HUES48 (cell line): ENCODE measurements at regions not wholly inside any gene's neighbourhood (a gene's known extent, or its start where the extent isn't known, plus 50 kb on each side); places are given as distances from the start of the nearest gene placed in this dataset.

ENCODE experiments used
- H3K27ac ChIP-seq: one replicate; pipeline ENCODE4 v1.7.0; 2013; ENCODE audit warnings: low read depth, low read length, inconsistent platforms
- H3K27me3 ChIP-seq: 2 replicates; pipeline ENCODE4 v1.6.1; 2013; ENCODE audit warnings: mild to moderate bottlenecking, low read length; ENCODE audit not compliant: control insufficient read depth, insufficient read depth
- H3K36me3 ChIP-seq: 2 replicates; pipeline ENCODE4 v1.6.1; 2013; ENCODE audit warnings: low read length; ENCODE audit not compliant: control insufficient read depth, insufficient read depth
- H3K4me1 ChIP-seq: 2 replicates; pipeline ENCODE4 v1.6.1; 2013; ENCODE audit warnings: mild to moderate bottlenecking, low read length; ENCODE audit not compliant: control insufficient read depth, insufficient read depth
- H3K4me3 ChIP-seq: 2 replicates; pipeline ENCODE4 v1.5.1; 2013; ENCODE audit warnings: mild to moderate bottlenecking, low read depth, low read length
- H3K9ac ChIP-seq: 2 replicates; pipeline ENCODE4 v1.6.1; 2013; ENCODE audit warnings: mild to moderate bottlenecking, low read depth, low read length, moderate library complexity
- H3K9me3 ChIP-seq: 2 replicates; pipeline ENCODE4 v1.6.1; 2013; ENCODE audit warnings: low read length; ENCODE audit not compliant: control insufficient read depth, insufficient read depth

- H3K9ac ChIP-seq, result no peak overlapping the region
These were observed 224.3 kb downstream of the SPATA31D1 start for GRCh38 chr9:82212885-82213284.

GRCh38 chr9:82216435-82216834 is 227.9 kb downstream of the SPATA31D1 start:
- H3K27ac ChIP-seq, result no peak overlapping the region
- H3K9me3 ChIP-seq, result no peaks in the 10 kb centered on the region
- no peaks in the 10 kb centered on the region for H3K36me3 ChIP-seq
- no peak overlapping the region for H3K9ac ChIP-seq
- H3K27me3 ChIP-seq, result no peaks in the 10 kb centered on the region
- no peak overlapping the region for H3K4me3 ChIP-seq
- no peaks in the 10 kb centered on the region for H3K4me1 ChIP-seq

More at GRCh38 chr9:82212885-82213284, 224.3 kb downstream of the SPATA31D1 start:
- no peaks in the 10 kb centered on the region for H3K27me3 ChIP-seq
- H3K9me3 ChIP-seq, result no peaks in the 10 kb centered on the region
- H3K36me3 ChIP-seq, result no peaks in the 10 kb centered on the region
- no peak overlapping the region for H3K27ac ChIP-seq
- no peak overlapping the region for H3K4me3 ChIP-seq
- H3K4me1 ChIP-seq, result no peaks in the 10 kb centered on the region

DNA sequence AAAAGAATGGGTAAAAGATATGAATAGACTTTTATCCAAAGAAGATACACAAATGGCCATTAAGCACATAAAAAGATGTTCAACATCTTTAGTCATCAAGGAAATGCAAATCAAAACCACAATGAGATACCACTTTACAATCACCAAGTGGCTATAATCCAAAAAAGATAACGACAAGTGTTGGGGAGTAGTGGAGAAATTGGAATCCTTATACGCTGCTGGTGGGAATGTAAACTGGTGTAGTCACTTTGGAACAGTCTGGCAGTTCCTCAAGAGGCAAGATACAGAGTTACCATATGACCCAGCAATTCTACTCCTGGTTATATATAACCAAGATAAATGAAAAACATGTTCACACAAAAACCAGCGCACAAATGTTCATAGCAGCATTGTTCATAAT is 234.9 kb downstream of the SPATA31D1 start:
- no peak overlapping the region for H3K4me3 ChIP-seq
- no peaks in the 10 kb centered on the region for H3K9me3 ChIP-seq
- H3K27me3 ChIP-seq, result no peaks in the 10 kb centered on the region
- H3K36me3 ChIP-seq, result no peaks in the 10 kb centered on the region
- no peak overlapping the region for H3K27ac ChIP-seq
- H3K4me1 ChIP-seq, result no peaks in the 10 kb centered on the region
- no peak overlapping the region for H3K9ac ChIP-seq

DNA sequence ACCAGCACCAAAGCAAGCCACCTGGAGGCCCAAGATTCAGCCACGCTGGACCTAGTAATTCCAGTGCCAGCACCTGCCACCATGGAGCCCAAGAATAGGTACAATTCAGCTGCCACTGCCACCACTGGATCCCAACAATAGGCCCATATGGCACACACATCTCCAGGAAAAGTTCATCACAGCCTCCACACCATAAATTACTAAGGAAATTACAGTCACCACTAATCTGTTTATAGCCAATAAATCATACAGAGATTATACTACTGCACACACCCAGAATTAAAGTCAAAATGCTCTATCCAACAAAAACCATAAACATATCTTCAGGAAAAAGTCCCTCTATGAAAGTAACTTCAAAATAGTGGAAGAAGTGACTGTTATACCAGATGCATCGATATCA is 242.8 kb downstream of the SPATA31D1 start:
- H3K4me3 ChIP-seq, result no peak overlapping the region
- no peaks in the 10 kb centered on the region for H3K27me3 ChIP-seq
- no peaks in the 10 kb centered on the region for H3K36me3 ChIP-seq
- H3K27ac ChIP-seq, result no peak overlapping the region
- no peaks in the 10 kb centered on the region for H3K9me3 ChIP-seq
- H3K4me1 ChIP-seq, result peaks cover 16% of the 10 kb centered on the region; the same call in 1 of the 2 replicates
- no peak overlapping the region for H3K9ac ChIP-seq

DNA sequence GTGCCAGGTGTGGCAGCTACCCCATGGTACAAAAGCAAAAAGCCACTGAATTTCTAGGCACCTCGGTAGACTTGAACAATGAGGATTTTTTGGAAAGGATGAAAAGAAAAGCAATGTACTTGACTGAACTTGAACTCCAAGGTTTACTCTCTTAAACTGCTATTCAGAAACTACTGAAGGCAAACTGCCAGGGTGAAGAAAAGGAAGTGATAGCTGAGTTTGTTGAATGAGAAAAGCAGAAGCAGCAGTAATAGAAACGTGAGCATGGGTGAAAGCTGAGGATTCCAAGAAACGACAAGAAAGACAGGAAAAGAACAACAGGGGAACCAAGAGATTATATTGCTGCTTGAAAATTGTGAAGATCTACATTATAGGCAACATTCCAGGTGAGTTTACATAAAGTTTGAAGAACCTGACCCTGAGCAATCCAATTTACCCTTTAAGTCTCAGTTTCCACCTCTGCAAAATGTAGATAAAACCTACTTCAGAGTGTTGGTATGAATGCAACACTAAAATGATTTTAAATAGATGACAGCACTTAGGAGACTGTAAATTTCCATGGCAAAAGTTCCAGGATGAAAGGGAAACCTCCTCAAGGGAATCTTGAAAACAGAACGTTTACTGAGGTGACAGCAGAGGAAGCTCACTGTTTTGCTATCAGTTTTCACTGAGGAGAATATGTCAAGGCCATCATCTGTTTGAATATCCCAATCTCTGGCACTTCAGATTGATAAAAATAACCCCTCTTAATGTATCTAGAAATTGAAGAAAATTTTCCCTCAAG is 245.8 kb downstream of the SPATA31D1 start:
- H3K4me1 ChIP-seq, result peaks cover 16% of the 10 kb centered on the region; the same call in 1 of the 2 replicates
- H3K27ac ChIP-seq, result no peak overlapping the region
- no peak overlapping the region for H3K4me3 ChIP-seq
- no peaks in the 10 kb centered on the region for H3K36me3 ChIP-seq
- no peaks in the 10 kb centered on the region for H3K27me3 ChIP-seq
- H3K9me3 ChIP-seq, result no peaks in the 10 kb centered on the region
- no peak overlapping the region for H3K9ac ChIP-seq

DNA sequence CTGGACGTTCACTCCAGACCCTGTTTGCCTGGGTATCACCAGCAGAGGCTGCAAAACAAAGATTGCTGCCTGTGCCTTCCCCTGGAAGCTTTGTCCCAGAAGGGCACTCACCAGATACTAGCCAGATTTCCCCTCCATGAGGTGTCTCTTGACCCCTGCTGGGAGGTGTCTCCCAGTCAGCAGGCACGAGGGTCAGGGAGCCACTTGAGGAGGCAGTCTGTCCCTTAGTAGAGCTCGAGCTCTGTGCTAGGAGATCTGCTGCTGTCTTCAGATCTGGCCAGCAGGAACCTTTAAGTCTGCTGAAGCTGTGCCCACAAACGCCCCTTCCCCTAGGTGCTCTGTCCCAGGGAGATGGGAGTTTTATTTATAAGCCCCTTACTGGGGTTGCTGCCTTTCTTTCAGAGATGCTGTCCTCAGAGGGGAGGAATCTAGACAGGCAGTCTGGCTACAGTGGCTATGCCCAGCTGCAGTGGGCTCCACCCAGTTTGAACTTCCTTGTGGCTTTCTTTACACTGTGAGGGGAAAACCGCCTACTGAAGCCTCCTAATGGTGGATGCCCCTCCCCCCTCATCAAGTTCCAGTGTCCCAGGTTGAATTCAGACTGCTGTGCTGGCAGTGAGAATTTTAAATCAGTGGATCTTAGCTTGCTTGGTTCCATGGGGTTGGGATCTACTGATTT is 253.9 kb downstream of the SPATA31D1 start:
- Histone ChIP-seq H3K27me3 (no peaks in the 10 kb centered on the region), H3K9ac (no peak overlapping the region)

DNA sequence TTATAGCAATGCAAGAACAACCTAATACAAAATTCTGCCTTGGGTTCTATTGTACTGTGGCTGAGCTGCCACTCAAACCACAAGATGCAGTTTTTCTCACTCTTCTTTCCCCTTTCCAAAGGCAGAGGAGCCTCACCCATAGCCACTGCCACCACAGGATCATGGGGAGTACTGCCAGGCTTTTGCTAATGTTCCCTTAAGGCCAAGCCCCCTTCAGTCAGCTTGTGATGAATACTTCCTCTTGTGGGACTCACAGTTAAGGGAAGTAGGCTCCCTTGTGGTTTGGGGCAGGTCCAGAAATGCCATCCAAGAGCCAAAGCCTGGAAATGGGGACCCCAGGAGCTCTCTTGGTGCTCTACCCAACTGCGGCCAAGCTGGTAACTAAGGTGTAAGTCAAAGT is 258.7 kb downstream of the SPATA31D1 start:
- H3K36me3 ChIP-seq, result no peaks in the 10 kb centered on the region
- H3K27ac ChIP-seq, result no peak overlapping the region
- H3K27me3 ChIP-seq, result no peaks in the 10 kb centered on the region
- H3K4me3 ChIP-seq, result no peak overlapping the region
- H3K9me3 ChIP-seq, result no peaks in the 10 kb centered on the region
- H3K4me1 ChIP-seq, result no peaks in the 10 kb centered on the region
- no peak overlapping the region for H3K9ac ChIP-seq

More for the DNA sequence above, 253.9 kb downstream of the SPATA31D1 start:
- no peak overlapping the region for H3K27ac ChIP-seq
- H3K4me3 ChIP-seq, result no peak overlapping the region
- no peaks in the 10 kb centered on the region; the same call in 1 of the 2 replicates for H3K9me3 ChIP-seq
- H3K4me1 ChIP-seq, result no peaks in the 10 kb centered on the region
- no peaks in the 10 kb centered on the region for H3K36me3 ChIP-seq

DNA sequence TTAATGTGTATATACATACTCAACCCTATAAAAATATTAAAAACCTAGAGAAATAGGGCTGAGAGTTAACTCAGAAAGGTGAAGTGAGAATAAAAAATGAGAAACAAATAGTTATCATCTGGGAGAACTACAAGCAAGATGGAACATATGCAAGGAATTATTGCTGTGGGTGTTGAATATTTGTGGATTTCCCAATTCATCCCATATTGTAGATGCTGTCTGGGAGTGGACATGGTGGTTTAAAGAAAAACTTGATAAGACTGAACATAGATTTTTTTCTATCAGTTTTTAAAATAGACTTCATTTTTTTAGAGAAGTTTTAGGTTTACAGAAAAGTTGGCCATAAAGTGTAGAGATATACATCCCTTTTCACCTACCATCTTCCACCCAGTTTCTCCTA is 263.5 kb downstream of the SPATA31D1 start:
- H3K4me3 ChIP-seq, result no peak overlapping the region
- H3K9me3 ChIP-seq, result no peaks in the 10 kb centered on the region
- no peaks in the 10 kb centered on the region for H3K4me1 ChIP-seq
- H3K27me3 ChIP-seq, result no peaks in the 10 kb centered on the region
- no peak overlapping the region for H3K9ac ChIP-seq
- H3K36me3 ChIP-seq, result no peaks in the 10 kb centered on the region
- no peak overlapping the region for H3K27ac ChIP-seq

GRCh38 chr9:82254646-82255367 is 266.2 kb downstream of the SPATA31D1 start:
- H3K4me3 ChIP-seq, result no peak overlapping the region
- H3K27ac ChIP-seq, result no peak overlapping the region
- H3K36me3 ChIP-seq, result no peaks in the 10 kb centered on the region
- H3K9ac ChIP-seq, result no peak overlapping the region
- no peaks in the 10 kb centered on the region for H3K27me3 ChIP-seq
- H3K4me1 ChIP-seq, result no peaks in the 10 kb centered on the region
- no peaks in the 10 kb centered on the region for H3K9me3 ChIP-seq

DNA sequence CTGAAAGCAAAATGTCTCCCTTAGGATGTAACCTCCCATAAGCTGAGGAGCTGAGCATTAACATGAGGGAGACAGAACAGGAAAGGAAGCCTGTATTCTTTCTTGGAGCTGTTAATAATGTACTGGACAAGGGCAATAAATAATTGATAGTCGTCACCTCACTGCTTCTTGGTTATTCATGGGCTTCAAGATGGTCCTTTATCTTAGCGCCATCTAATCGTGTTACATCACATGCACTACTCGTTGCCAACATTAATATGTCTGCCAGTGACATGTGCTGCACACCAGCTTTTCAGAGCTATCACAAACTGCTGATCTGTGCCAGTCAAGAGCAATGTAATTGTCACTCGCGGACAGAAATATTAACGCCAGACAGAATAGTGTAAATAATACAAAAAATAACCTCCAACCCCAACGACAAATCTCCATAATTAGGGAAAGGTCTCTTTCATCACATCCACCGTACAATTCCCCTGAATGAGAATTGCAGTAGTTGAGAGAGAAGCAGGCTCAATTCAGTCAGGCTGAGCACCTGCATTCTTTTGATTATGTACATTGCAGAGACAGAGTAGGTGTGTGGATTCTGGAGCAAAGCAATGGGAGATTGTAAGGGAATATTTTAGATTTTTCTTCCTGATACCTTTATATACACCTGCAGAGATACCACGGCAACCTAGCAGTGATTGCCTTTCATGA is 267.1 kb downstream of the SPATA31D1 start:
- Histone ChIP-seq H3K27ac (no peak overlapping the region), H3K4me1 (no peaks in the 10 kb centered on the region), H3K4me3 (no peak overlapping the region), H3K36me3 (no peaks in the 10 kb centered on the region), H3K9me3 (no peaks in the 10 kb centered on the region), H3K27me3 (no peaks in the 10 kb centered on the region), H3K9ac (no peak overlapping the region)
